K562 (cell line): ENCODE measurements at regions not wholly inside any gene's neighbourhood (a gene's known extent, or its start where the extent isn't known, plus 50 kb on each side); places are given as distances from the start of the nearest gene placed in this dataset.

Experiments
- ATAC-seq: fragments of 200-7000 bp; cut with Tn5 transposase; 3 replicates; pipeline ENCODE4 v1.9.1; 2020; ENCODE audit warnings: moderate library complexity
- BruUV-seq: library from RNA; stranded (reverse); fragments of 400-500 nt; replicated peaks from 2 replicates; lab custom pipeline; 2021; lab: Mats Ljungman, UMichigan
- CTCF ChIA-PET: fragments of 300-600 bp; formaldehyde crosslinking; extraction: SDS; loops from one replicate; lab custom pipeline; 2021; ENCODE audit warnings: low intra/inter-chr PET ratio; lab: Yijun Ruan, JAX
- POLR2A ChIA-PET: fragments of 300-600, 350-650 bp; sonication (Branson Sonifier 250); formaldehyde crosslinking; extraction: SDS; loops from one replicate; lab custom pipeline; 2021; ENCODE audit warnings: antibody characterized with exemption, inconsistent platforms; lab: Yijun Ruan, JAX
- DNase-seq, 4 experiments: peaks; one replicate each; pipeline versions ENCODE4 v3.0.0 to v3.0.0-alpha.2; 2011 to 2018; ENCODE audit warnings: low spot score in 3 of 4, mixed read lengths in 3 of 4; ENCODE audit errors: extremely low read depth in 1 of 4
- FAIRE-seq: peaks from 2 replicates; lab custom pipeline; 2011; peaks lifted over from hg19 to GRCh38; lab: Jason Lieb, UNC
- H2AFZ ChIP-seq: 2 replicates; pipeline ENCODE4 v1.6.0; 2011; ENCODE audit warnings: low read depth, low read length, control low read depth, inconsistent platforms
- H3K27ac ChIP-seq: fragments of 200-600 bp; 3 replicates; pipeline ENCODE4 v1.8.0; 2011; ENCODE audit warnings: low read depth, mild to moderate bottlenecking, control low read depth, inconsistent platforms, low read length, moderate library complexity, mixed read lengths; ENCODE audit errors: extremely low read depth
- H3K27me3 ChIP-seq, 2 experiments: fragments of 300-600 bp in 1 of 2; 2 replicates in 1 of 2; 3 replicates in 1 of 2; pipeline versions ENCODE4 v1.6.0 to v1.8.0; 2011; ENCODE audit warnings: inconsistent platforms in 2 of 2, low read length in 2 of 2, mild to moderate bottlenecking in 1 of 2, mixed read lengths in 1 of 2, moderate library complexity in 1 of 2; ENCODE audit not compliant: control insufficient read depth in 2 of 2, insufficient read depth in 2 of 2
- H3K36me3 ChIP-seq: fragments of 300-600 bp; 3 replicates; pipeline ENCODE4 v1.8.0; 2011; ENCODE audit warnings: mild to moderate bottlenecking, low read length, inconsistent platforms; ENCODE audit not compliant: control insufficient read depth, insufficient read depth
- H3K4me1 ChIP-seq, 2 experiments: fragments of 200-600 bp in 1 of 2; replicated peaks in 1 of 2; 2 replicates in 1 of 2; 3 replicates in 1 of 2; pipeline versions ENCODE4 v1.5.1 to v1.8.0; 2011; ENCODE audit warnings: inconsistent platforms in 2 of 2, low read length in 2 of 2, mild to moderate bottlenecking in 1 of 2, mixed read lengths in 1 of 2, moderate library complexity in 1 of 2; ENCODE audit not compliant: control insufficient read depth in 2 of 2, insufficient read depth in 2 of 2
- H3K4me2 ChIP-seq: 2 replicates; pipeline ENCODE4 v1.6.1; 2011; ENCODE audit warnings: low read length, control low read depth, inconsistent platforms, mixed read lengths; ENCODE audit not compliant: insufficient read depth
- H3K4me3 ChIP-seq: fragments of 200-600 bp; sonication (generic), shearing (Covaris generic); 2 replicates; pipeline ENCODE4 v1.5.1; 2016; ENCODE audit warnings: control low read depth, inconsistent platforms
- H3K79me2 ChIP-seq: fragments of 200-600 bp; 3 replicates; pipeline ENCODE4 v1.8.0; 2011; ENCODE audit warnings: low read length, inconsistent platforms; ENCODE audit not compliant: control insufficient read depth, insufficient read depth
- H3K9ac ChIP-seq, 2 experiments: 2 replicates each; pipeline versions ENCODE4 v1.6.0 to v1.6.1; 2011; ENCODE audit warnings: low read depth in 2 of 2, low read length in 2 of 2, control low read depth in 1 of 2, inconsistent platforms in 1 of 2, mild to moderate bottlenecking in 1 of 2, mixed read lengths in 1 of 2; ENCODE audit not compliant: insufficient read depth in 1 of 2
- H3K9me1 ChIP-seq: one replicate; pipeline ENCODE4 v1.6.0; 2011; ENCODE audit warnings: inconsistent platforms, mild to moderate bottlenecking, low read length, moderate library complexity; ENCODE audit not compliant: control insufficient read depth, insufficient read depth
- H3K9me3 ChIP-seq: replicated peaks from 2 replicates; pipeline ENCODE4 v1.5.1; 2011; ENCODE audit warnings: low read depth, low read length, inconsistent platforms; ENCODE audit not compliant: control insufficient read depth, insufficient read depth
- H4K20me1 ChIP-seq: replicated peaks from 2 replicates; pipeline ENCODE4 v1.6.1; 2011; ENCODE audit warnings: low read length, inconsistent platforms, mixed read lengths; ENCODE audit not compliant: control insufficient read depth, insufficient read depth
- ESRRB ChIP-seq: fragments of 250-450 bp; sonication (Bioruptor Pico); IDR thresholded peaks from 2 replicates; pipeline ENCODE4 v1.5.0; 2020; ENCODE audit warnings: mild to moderate bottlenecking, moderate library complexity, borderline replicate concordance
- FOXJ2 ChIP-seq: fragments of 200-800 bp; sonication (Bioruptor generic); IDR thresholded peaks from 2 replicates; pipeline ENCODE4 v1.6.1; 2016; ENCODE audit warnings: missing genetic modification characterization, missing compliant biosample characterization
- FOXP1 ChIP-seq: sonication (generic); formaldehyde crosslinking; IDR thresholded peaks from 2 replicates; pipeline ENCODE4 v1.8.0; 2022; ENCODE audit warnings: mild to moderate bottlenecking, missing genetic modification reagents
- MXI1 ChIP-seq: IDR thresholded peaks from 2 replicates; pipeline ENCODE4 v1.6.1; 2011; ENCODE audit warnings: low read depth, mild to moderate bottlenecking, improper control_type of control experiment, low read length
- NCOA6 ChIP-seq: fragments of 450-650 bp; IDR thresholded peaks from 2 replicates; pipeline ENCODE4 v1.6.1; 2017; ENCODE audit warnings: mild to moderate bottlenecking
- PTTG1 ChIP-seq: fragments of 450-650 bp; IDR thresholded peaks from 2 replicates; pipeline ENCODE4 v1.6.1; 2016; ENCODE audit warnings: low read depth, mild to moderate bottlenecking, missing genetic modification characterization, missing compliant biosample characterization
- RBM34 ChIP-seq: fragments of 200-400 bp; formaldehyde crosslinking; IDR thresholded peaks from 2 replicates; pipeline ENCODE4 v1.6.1; 2018; ENCODE audit warnings: low read length, borderline replicate concordance; ENCODE audit not compliant: insufficient read depth
- SREBF2 ChIP-seq: sonication (generic); formaldehyde crosslinking; IDR thresholded peaks from 2 replicates; pipeline ENCODE4 v1.4.0; 2020; ENCODE audit warnings: mild to moderate bottlenecking, missing genetic modification reagents
- TCF7 ChIP-seq: sonication (generic); IDR thresholded peaks from 2 replicates; pipeline ENCODE4 v1.6.1; 2016; ENCODE audit warnings: antibody characterized with exemption, borderline replicate concordance
- TRIM24 ChIP-seq, 2 experiments: fragments of 450-650 bp; IDR thresholded peaks; 2 replicates each; pipeline ENCODE4 v1.6.1; 2016
- WHSC1 ChIP-seq: IDR thresholded peaks from one replicate; pipeline ENCODE4 v1.6.1; 2012; ENCODE audit warnings: low read length, control low read depth, inconsistent platforms
- XRCC3 ChIP-seq: fragments of 450-650 bp; IDR thresholded peaks from 2 replicates; pipeline ENCODE4 v1.6.1; 2017; ENCODE audit warnings: mild to moderate bottlenecking, moderate library complexity
- XRCC5 ChIP-seq: fragments of 200-400 bp; formaldehyde crosslinking; IDR thresholded peaks from 2 replicates; pipeline ENCODE4 v1.6.1; 2017; ENCODE audit warnings: low read depth, mild to moderate bottlenecking, low read length
- ZNF232 ChIP-seq: sonication (generic); formaldehyde crosslinking; IDR thresholded peaks from 2 replicates; pipeline ENCODE4 v1.8.0; 2022; ENCODE audit warnings: mild to moderate bottlenecking, missing genetic modification reagents
- in situ Hi-C: fragments of 300-500 bp; cut with MboI; formaldehyde crosslinking; loops from 4 replicates; pipeline ENCODE4 v1.15.0; 2018; ENCODE audit warnings: inconsistent platforms, mixed read lengths
- intact Hi-C: fragments of 100-400 bp; cut with micrococcal nuclease; formaldehyde crosslinking; loops from 2 replicates; pipeline ENCODE4 v1.14.2; 2022
- TF ChIP-seq, protein P1 (sequence below), 2 experiments: IDR thresholded peaks in 1 of 2; conservative IDR thresholded peaks in 1 of 2; 2 replicates each; pipeline ENCODE4 v1.6.1; 2016; ENCODE audit warnings: low read depth in 2 of 2, mild to moderate bottlenecking in 1 of 2, missing compliant biosample characterization in 1 of 2, missing genetic modification characterization in 1 of 2, moderate library complexity in 1 of 2
- TF ChIP-seq, protein P2 (sequence below): sonication (generic); formaldehyde crosslinking; IDR thresholded peaks from 2 replicates; pipeline ENCODE4 v1.8.1; 2023; ENCODE audit warnings: mild to moderate bottlenecking, missing genetic modification reagents
- TF ChIP-seq, protein P3 (sequence below): fragments of 450-650 bp; IDR thresholded peaks from 2 replicates; pipeline ENCODE4 v1.6.1; 2018; ENCODE audit warnings: mild to moderate bottlenecking, low read depth; ENCODE audit not compliant: partially characterized antibody

DNA sequence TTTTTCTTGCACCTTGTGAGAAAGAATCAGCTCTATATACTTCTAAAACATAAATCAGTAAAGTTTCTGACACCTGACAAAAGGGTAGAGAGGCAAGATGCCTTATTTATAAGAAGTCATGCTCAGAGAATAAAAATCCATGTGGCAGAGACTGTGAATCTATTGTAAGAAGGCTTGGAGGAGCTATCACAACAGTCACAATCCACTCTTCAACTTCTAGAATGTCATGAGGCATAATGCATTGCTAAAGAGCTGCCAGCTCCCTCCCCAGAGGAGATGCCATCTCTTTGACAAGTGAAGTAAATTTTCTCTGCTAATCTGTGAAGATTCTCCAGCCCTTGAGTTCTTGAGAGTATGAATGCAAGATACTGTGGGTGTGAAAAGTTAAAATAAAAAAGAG is 971.2 kb upstream of the IGFBP7 start:
- in situ Hi-C loops: no loop called here
- H3K27me3 ChIP-seq: no peaks in the 10 kb centered on the region
- DNase-seq: no peak
- no peak overlapping the region for H3K9ac ChIP-seq
- ATAC-seq: no peak
- H3K79me2 ChIP-seq: no peaks in the 10 kb centered on the region
- H3K4me3 ChIP-seq: no peak overlapping the region
- H3K36me3 ChIP-seq: no peaks in the 10 kb centered on the region
- H3K27ac ChIP-seq: no peak overlapping the region
- ChIA-PET POLR2A (no interaction called here), CTCF (no interaction called here)
- no peak overlapping the region for H2AFZ ChIP-seq
- no peaks in the 10 kb centered on the region for H4K20me1 ChIP-seq
- no peaks in the 10 kb centered on the region for H3K4me1 ChIP-seq
- intact Hi-C loops: no loop called here
- no peaks in the 10 kb centered on the region for H3K9me1 ChIP-seq
- no peaks in the 10 kb centered on the region for H3K9me3 ChIP-seq
- no peak for FAIRE-seq
- no peak overlapping the region for H3K4me2 ChIP-seq
- BruUV-seq: no TSS peak
- no peak for TF ChIP-seq TRIM24 (IDR thresholded peaks at IDR 0.05)
- TF ChIP-seq NCOA6: no peak
- no peak for TF ChIP-seq FOXJ2
- TF ChIP-seq, protein P1, sequence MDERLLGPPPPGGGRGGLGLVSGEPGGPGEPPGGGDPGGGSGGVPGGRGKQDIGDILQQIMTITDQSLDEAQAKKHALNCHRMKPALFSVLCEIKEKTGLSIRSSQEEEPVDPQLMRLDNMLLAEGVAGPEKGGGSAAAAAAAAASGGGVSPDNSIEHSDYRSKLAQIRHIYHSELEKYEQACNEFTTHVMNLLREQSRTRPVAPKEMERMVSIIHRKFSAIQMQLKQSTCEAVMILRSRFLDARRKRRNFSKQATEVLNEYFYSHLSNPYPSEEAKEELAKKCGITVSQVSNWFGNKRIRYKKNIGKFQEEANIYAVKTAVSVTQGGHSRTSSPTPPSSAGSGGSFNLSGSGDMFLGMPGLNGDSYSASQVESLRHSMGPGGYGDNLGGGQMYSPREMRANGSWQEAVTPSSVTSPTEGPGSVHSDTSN (CRISPR knock-in tag; IDR thresholded peaks at IDR 0.05; ENCODE audit: low read depth): no peak
- TF ChIP-seq, protein P1 (tag; conservative IDR thresholded peaks at IDR 0.05; ENCODE audit: low read depth): no peak
- TF ChIP-seq MXI1: no peak
- no peak for TF ChIP-seq TCF7
- no peak for TF ChIP-seq ESRRB
- TF ChIP-seq, protein P2, sequence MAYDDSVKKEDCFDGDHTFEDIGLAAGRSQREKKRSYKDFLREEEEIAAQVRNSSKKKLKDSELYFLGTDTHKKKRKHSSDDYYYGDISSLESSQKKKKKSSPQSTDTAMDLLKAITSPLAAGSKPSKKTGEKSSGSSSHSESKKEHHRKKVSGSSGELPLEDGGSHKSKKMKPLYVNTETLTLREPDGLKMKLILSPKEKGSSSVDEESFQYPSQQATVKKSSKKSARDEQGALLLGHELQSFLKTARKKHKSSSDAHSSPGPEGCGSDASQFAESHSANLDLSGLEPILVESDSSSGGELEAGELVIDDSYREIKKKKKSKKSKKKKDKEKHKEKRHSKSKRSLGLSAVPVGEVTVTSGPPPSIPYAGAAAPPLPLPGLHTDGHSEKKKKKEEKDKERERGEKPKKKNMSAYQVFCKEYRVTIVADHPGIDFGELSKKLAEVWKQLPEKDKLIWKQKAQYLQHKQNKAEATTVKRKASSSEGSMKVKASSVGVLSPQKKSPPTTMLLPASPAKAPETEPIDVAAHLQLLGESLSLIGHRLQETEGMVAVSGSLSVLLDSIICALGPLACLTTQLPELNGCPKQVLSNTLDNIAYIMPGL (CRISPR knock-in tag): no peak
- TF ChIP-seq PTTG1: no peak
- TF ChIP-seq XRCC5: no peak
- TF ChIP-seq, protein P3, sequence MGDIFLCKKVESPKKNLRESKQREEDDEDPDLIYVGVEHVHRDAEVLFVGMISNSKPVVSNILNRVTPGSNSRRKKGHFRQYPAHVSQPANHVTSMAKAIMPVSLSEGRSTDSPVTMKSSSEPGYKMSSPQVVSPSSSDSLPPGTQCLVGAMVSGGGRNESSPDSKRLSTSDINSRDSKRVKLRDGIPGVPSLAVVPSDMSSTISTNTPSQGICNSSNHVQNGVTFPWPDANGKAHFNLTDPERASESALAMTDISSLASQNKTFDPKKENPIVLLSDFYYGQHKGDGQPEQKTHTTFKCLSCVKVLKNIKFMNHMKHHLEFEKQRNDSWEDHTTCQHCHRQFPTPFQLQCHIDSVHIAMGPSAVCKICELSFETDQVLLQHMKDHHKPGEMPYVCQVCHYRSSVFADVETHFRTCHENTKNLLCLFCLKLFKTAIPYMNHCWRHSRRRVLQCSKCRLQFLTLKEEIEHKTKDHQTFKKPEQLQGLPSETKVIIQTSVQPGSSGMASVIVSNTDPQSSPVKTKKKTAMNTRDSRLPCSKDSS: no peak
- no peak for TF ChIP-seq WHSC1
- no peak for TF ChIP-seq FOXP1 (CRISPR knock-in tag)
- TF ChIP-seq XRCC3: no peak
- no peak for TF ChIP-seq SREBF2
- no peak for TF ChIP-seq RBM34
- TF ChIP-seq ZNF232 (CRISPR knock-in tag): no peak
